T-cell (primary cell): ENCODE measurements at regions not wholly inside any gene's neighbourhood (a gene's known extent, or its start where the extent isn't known, plus 50 kb on each side); places are given as distances from the start of the nearest gene placed in this dataset.

Experiments used
- ATAC-seq, 4 experiments: fragments of 200-7000 bp in 3 of 4; fragments of 150-1000 bp in 1 of 4; cut with Tn5 transposase; replicated peaks in 1 of 4; 1 replicate in 3 of 4; 2 replicates in 1 of 4; pipeline ENCODE4 v1.10.0; 2021; ENCODE audit warnings: moderate library complexity in 3 of 4, mild to moderate bottlenecking in 2 of 4, moderate number of reproducible peaks in 1 of 4
- CTCF ChIA-PET, 2 donors: fragments of 300-600 bp; sonication (Branson Sonifier 250); formaldehyde crosslinking; loops; one replicate each; lab custom pipeline; 2022; ENCODE audit warnings: antibody characterized with exemption in 2 of 2; lab: Charles Lee
- POLR2A ChIA-PET, 2 donors: fragments of 300-600 bp; sonication (Branson Sonifier 250); formaldehyde crosslinking; loops; one replicate each; lab custom pipeline; 2022; ENCODE audit warnings: antibody characterized with exemption in 2 of 2; lab: Charles Lee
- DNase-seq, 35 experiments: peaks; one replicate each; pipeline versions ENCODE4 v3.0.0 to v3.0.0-alpha.2; 2013 to 2023
- H3K27ac ChIP-seq: one replicate; pipeline ENCODE4 v1.5.1; 2013; ENCODE audit warnings: low read length
- H3K27me3 ChIP-seq, 2 experiments: replicated peaks in 1 of 2; 1 replicate in 1 of 2; 2 replicates in 1 of 2; pipeline versions ENCODE4 v1.6.1 to v1.7.0; 2013; ENCODE audit warnings: low read length in 1 of 2, mixed read lengths in 1 of 2; ENCODE audit not compliant: control insufficient read depth in 2 of 2, insufficient read depth in 2 of 2; ENCODE audit errors: extremely low read depth in 1 of 2
- H3K36me3 ChIP-seq, 2 donors: 1 replicate in 1 of 2; 2 replicates in 1 of 2; pipeline versions ENCODE4 v1.6.1 to v1.7.0; 2013; ENCODE audit warnings: low read length in 1 of 2; ENCODE audit not compliant: control insufficient read depth in 2 of 2, insufficient read depth in 1 of 2; ENCODE audit errors: extremely low read depth in 1 of 2
- H3K4me1 ChIP-seq, 2 experiments: 1 replicate in 1 of 2; 2 replicates in 1 of 2; pipeline versions ENCODE4 v1.6.1 to v1.7.0; 2013; ENCODE audit warnings: low read length in 2 of 2, mixed read lengths in 1 of 2; ENCODE audit not compliant: insufficient read depth in 2 of 2, control insufficient read depth in 1 of 2; ENCODE audit errors: extremely low read depth in 1 of 2
- H3K4me3 ChIP-seq, 2 donors: 1 replicate in 1 of 2; 2 replicates in 1 of 2; pipeline versions ENCODE4 v1.5.1 to v1.7.0; 2013; ENCODE audit warnings: mild to moderate bottlenecking in 2 of 2, low read length in 1 of 2, moderate library complexity in 1 of 2; ENCODE audit not compliant: control insufficient read depth in 1 of 2; ENCODE audit errors: extremely low read depth in 1 of 2
- H3K9me3 ChIP-seq: 2 replicates; pipeline ENCODE4 v1.7.0; 2013
- H3K27ac Mint-ChIP-seq, 2 donors: one replicate each; pipeline ENCODE4 v1.8.0; 2020 to 2021; ENCODE audit warnings: mild to moderate bottlenecking in 2 of 2, mixed read lengths in 2 of 2
- H3K27me3 Mint-ChIP-seq, 2 donors: one replicate each; pipeline ENCODE4 v1.8.0; 2021 to 2022; ENCODE audit warnings: mixed read lengths in 2 of 2
- H3K36me3 Mint-ChIP-seq: one replicate; pipeline ENCODE4 v1.8.0; 2021; ENCODE audit warnings: mixed read lengths
- H3K4me1 Mint-ChIP-seq, 3 donors: one replicate each; pipeline ENCODE4 v1.8.0; 2020 to 2022; ENCODE audit warnings: mixed read lengths in 3 of 3, mild to moderate bottlenecking in 1 of 3
- H3K4me3 Mint-ChIP-seq, 3 donors: one replicate each; pipeline ENCODE4 v1.8.0; 2020 to 2022; ENCODE audit warnings: mild to moderate bottlenecking in 3 of 3, mixed read lengths in 3 of 3, moderate library complexity in 3 of 3
- H3K9me3 Mint-ChIP-seq, 3 donors: one replicate each; pipeline ENCODE4 v1.8.0; 2020 to 2022; ENCODE audit warnings: mixed read lengths in 3 of 3
- WGBS: methylation state at CpG from one replicate; pipeline ENCODE4 v1.1.5; 2013; ENCODE audit warnings: missing lambda C conversion rate; ENCODE audit not compliant: insufficient coverage; 5-methylcytosine and 5-hydroxymethylcytosine counted together

DNA sequence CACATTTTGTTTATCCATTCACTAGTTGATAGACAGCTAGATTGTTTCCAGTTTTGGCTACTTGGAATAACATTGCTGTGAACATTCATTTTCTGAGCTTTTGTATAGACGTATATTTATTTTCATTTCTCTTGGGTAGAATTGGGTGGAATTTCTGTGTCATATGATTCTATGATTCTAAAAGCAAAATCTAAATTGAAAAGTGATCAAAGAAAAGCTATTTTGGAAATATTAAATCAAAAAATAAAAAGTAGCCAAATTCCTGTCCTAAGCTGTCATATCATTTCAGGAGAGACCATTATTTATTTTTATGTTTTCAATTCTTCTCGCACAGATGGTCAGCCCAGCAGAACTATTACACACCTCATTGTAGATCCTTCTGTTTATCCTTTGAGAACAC is 229.2 kb downstream of the COL12A1 start:
- Mint-ChIP-seq H3K9me3 (peaks cover 4 to 8% (median 7%) of the 10 kb centered on the region in 3 donors), H3K4me3 (no peak overlapping the region), H3K27ac (no peak overlapping the region), H3K36me3 (no peaks in the 10 kb centered on the region), H3K27me3 (no peaks in the 10 kb centered on the region), H3K4me1 (no peaks in the 10 kb centered on the region)
- DNase-seq (no peak), ATAC-seq (no peak)
- no peaks in the 10 kb centered on the region for H3K27me3 ChIP-seq
- H3K27ac ChIP-seq, result no peak overlapping the region
- CTCF ChIA-PET, result no interaction called here
- WGBS, result 57% methylated on average over 1 of the region's 2 CpGs
- H3K4me1 ChIP-seq, result no peaks in the 10 kb centered on the region
- H3K4me3 ChIP-seq, result no peak overlapping the region
- H3K9me3 ChIP-seq, result no peaks in the 10 kb centered on the region
- H3K36me3 ChIP-seq, result no peaks in the 10 kb centered on the region
- POLR2A ChIA-PET, result no interaction called here

DNA sequence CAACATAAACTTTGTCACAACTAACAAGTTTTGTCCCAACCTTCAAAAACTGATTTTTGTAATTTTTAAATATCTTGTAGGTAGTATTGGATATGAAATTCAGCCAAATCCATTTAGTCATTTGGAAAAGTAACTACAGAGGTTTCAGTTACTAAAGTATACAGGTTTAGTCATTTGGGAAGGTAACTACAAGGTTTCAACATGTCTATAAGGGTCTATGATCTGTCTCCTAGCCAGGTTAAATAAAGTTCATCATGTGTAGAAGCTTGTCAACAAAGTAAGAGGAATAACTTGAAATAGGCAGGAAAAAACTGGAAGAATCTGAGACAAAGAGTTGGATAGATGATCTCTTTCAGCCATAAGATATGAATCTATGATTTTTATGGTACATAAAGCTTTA is 229.8 kb downstream of the COL12A1 start:
- Histone ChIP-seq H3K9me3 (no peaks in the 10 kb centered on the region), H3K27ac (no peak overlapping the region), H3K4me1 (no peaks in the 10 kb centered on the region), H3K27me3 (no peaks in the 10 kb centered on the region), H3K36me3 (no peaks in the 10 kb centered on the region), H3K4me3 (no peak overlapping the region)
- Mint-ChIP-seq H3K27ac (no peak overlapping the region), H3K9me3 (peaks cover 4 to 8% (median 7%) of the 10 kb centered on the region in 3 donors), H3K27me3 (no peaks in the 10 kb centered on the region), H3K4me3 (no peak overlapping the region), H3K4me1 (no peaks in the 10 kb centered on the region), H3K36me3 (no peaks in the 10 kb centered on the region)
- DNase-seq, result no peak
- ATAC-seq, result no peak
- POLR2A ChIA-PET, result no interaction called here
- CTCF ChIA-PET, result no interaction called here

DNA sequence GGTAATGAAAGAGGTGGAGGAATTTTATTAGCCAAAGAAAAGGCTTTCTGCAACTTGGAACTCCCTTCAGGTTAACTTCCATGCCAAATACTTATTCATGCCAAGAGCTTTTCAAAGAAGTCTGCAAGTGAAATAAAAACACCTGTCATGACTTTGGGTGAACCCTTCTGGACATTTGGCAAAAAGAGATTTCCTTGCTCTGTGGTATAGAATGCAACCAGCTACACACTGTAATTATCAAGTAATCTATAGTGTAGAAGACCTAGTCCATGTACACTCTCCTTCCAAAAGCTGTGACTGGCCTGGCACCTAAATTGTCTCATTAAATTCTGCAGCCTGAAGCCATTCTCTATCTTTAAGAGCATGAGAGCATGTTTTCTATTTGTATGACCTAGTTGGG is 232.3 kb downstream of the COL12A1 start:
- ATAC-seq, result no peak
- Histone ChIP-seq H3K27ac (no peak overlapping the region), H3K27me3 (no peaks in the 10 kb centered on the region), H3K9me3 (no peaks in the 10 kb centered on the region), H3K36me3 (no peaks in the 10 kb centered on the region), H3K4me1 (no peaks in the 10 kb centered on the region), H3K4me3 (no peak overlapping the region)
- Mint-ChIP-seq H3K27ac (no peak overlapping the region), H3K4me1 (no peaks in the 10 kb centered on the region), H3K36me3 (no peaks in the 10 kb centered on the region), H3K4me3 (no peak overlapping the region), H3K9me3 (peaks cover 4 to 8% (median 7%) of the 10 kb centered on the region in 3 donors), H3K27me3 (no peaks in the 10 kb centered on the region)
- ChIA-PET POLR2A (no interaction called here), CTCF (no interaction called here)
- DNase-seq, result no peak

DNA sequence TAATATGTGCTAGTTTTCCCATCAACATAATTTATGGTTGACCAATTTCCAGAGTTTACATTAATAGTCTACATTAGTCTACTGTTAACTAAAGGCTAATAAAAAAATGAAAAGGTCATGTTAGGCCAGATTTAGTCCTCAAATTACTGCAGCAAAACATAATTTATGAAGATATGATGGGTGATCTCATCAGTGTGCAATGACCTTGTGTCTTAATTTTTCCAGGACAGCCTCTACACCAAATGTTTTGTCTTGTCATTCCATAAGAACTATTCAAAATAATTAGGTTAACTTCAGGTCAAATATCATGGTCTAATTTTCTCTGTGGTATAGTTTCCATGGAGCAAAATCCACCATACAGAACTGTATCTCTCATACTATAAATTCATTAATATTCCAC is 234.2 kb downstream of the COL12A1 start:
- peaks cover 0 to 4% (median 4%) of the 10 kb centered on the region in 3 donors for H3K9me3 Mint-ChIP-seq
- no peaks in the 10 kb centered on the region for H3K9me3 ChIP-seq
- no peak for DNase-seq
- no peaks in the 10 kb centered on the region for H3K4me1 ChIP-seq
- ChIA-PET POLR2A (no interaction called here), CTCF (no interaction called here)
- ATAC-seq, result no peak
- no peaks in the 10 kb centered on the region for H3K27me3 ChIP-seq
- no peak overlapping the region for H3K27ac Mint-ChIP-seq
- H3K36me3 ChIP-seq, result no peaks in the 10 kb centered on the region
- no peaks in the 10 kb centered on the region for H3K27me3 Mint-ChIP-seq
- H3K36me3 Mint-ChIP-seq, result no peaks in the 10 kb centered on the region
- no peaks in the 10 kb centered on the region for H3K4me1 Mint-ChIP-seq
- no peak overlapping the region for H3K4me3 Mint-ChIP-seq
- H3K27ac ChIP-seq, result no peak overlapping the region
- H3K4me3 ChIP-seq, result no peak overlapping the region

DNA sequence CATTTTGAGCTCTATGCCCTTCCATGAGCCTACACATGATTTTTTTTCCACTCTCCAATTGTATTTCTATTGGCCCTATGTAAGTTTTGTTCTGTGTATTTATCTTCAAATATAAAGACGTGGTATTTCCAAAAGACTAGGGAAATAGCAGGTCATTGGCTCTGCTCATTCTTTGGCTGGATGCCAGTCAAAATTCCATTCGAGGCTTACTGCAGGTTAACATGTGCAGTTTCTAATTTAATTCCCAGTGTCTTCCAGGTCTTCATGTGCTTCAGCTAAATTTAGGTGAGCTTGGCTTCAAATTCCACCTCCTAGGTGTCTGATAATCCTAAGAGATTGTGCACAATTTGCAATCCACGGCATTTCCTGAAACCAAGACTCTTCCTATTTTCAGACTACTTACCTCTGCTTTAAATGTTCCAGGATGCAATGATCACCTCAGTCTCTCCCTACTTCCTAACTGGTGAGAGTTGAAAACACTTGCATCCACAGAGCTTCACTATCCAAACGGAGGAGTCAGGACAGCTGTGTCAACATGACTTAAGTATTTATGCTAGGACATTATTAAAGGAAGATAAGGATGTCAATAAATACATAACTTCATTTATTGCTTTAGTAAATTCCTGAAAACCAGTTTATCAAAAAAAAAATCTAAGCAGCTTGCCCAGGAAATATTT is 236.1 kb downstream of the COL12A1 start:
- no peak overlapping the region for H3K4me3 Mint-ChIP-seq

DNA sequence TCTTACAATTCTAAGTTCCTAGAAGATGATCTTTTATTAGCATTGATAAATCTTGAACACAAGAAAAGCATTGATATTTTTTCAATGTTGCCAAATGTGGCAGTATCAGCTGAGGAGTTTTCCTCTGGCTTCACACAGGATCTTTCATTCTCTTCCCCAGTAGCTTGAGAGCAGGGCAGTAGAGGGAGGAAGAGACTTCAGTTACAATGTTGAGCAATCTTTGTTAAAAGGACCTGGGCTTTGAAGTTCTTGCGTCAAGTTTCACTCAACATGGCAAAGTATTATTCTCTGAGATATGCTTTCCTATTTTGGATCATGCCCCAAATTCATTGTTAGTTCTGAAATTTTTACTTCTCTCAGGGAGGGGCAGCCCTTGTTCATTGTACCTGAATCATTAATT is 238.0 kb downstream of the COL12A1 start:
- no peaks in the 10 kb centered on the region for H3K27me3 Mint-ChIP-seq
- H3K4me3 Mint-ChIP-seq, result no peak overlapping the region
- H3K4me1 ChIP-seq, result no peaks in the 10 kb centered on the region
- no peak overlapping the region for H3K27ac ChIP-seq
- no CpG with 5 or more reads among the region's 1 CpG for WGBS
- no peak for ATAC-seq
- H3K9me3 Mint-ChIP-seq, result peaks cover 0 to 20% (median 0%) of the 10 kb centered on the region in 3 donors
- no peaks in the 10 kb centered on the region for H3K4me1 Mint-ChIP-seq
- CTCF ChIA-PET, result no interaction called here
- H3K27me3 ChIP-seq, result no peaks in the 10 kb centered on the region
- no peaks in the 10 kb centered on the region for H3K36me3 Mint-ChIP-seq
- H3K9me3 ChIP-seq, result no peaks in the 10 kb centered on the region
- no peak overlapping the region for H3K27ac Mint-ChIP-seq
- no peak overlapping the region for H3K4me3 ChIP-seq
- no peak for DNase-seq
- H3K36me3 ChIP-seq, result no peaks in the 10 kb centered on the region
- POLR2A ChIA-PET, result no interaction called here

More for the DNA sequence above, 236.1 kb downstream of the COL12A1 start:
- 71% methylated on average over 1 of the region's 4 CpGs for WGBS
- no peaks in the 10 kb centered on the region for H3K27me3 ChIP-seq
- H3K4me1 ChIP-seq, result no peaks in the 10 kb centered on the region
- H3K27ac ChIP-seq, result no peak overlapping the region
- H3K9me3 ChIP-seq, result no peaks in the 10 kb centered on the region
- H3K36me3 ChIP-seq, result no peaks in the 10 kb centered on the region
- DNase-seq, result no peak
- POLR2A ChIA-PET, result no interaction called here
- Mint-ChIP-seq H3K9me3 (peaks cover 0 to 10% (median 2%) of the 10 kb centered on the region in 3 donors), H3K36me3 (no peaks in the 10 kb centered on the region), H3K27me3 (no peaks in the 10 kb centered on the region), H3K27ac (no peak overlapping the region), H3K4me1 (no peaks in the 10 kb centered on the region)
- no peak overlapping the region for H3K4me3 ChIP-seq
- ATAC-seq, result no peak
- CTCF ChIA-PET, result no interaction called here

DNA sequence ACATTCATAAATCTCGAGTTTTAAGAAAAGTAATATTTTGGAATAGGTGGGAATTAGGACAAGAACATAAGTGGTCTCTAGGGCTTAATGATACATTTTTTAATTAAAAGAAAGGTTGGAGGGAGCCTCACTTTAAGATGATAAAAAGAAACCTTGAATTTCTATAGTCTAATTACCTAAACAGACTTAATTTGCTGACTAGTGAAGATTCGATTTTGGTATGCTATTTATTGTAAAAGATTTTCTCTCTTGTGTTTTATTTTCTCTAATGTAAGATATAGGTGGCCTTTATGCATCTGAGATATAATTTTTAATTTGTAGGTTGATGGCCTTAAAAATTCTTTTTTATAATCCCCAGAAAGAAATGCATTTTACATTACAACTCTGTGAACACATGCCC is 239.1 kb downstream of the COL12A1 start:
- DNase-seq (no peak), ATAC-seq (no peak)
- no peak overlapping the region for H3K4me3 ChIP-seq
- POLR2A ChIA-PET, result no interaction called here
- Mint-ChIP-seq H3K36me3 (no peaks in the 10 kb centered on the region), H3K27ac (no peak overlapping the region), H3K4me3 (no peak overlapping the region), H3K9me3 (peaks cover 0 to 16% (median 0%) of the 10 kb centered on the region in 3 donors), H3K4me1 (no peaks in the 10 kb centered on the region), H3K27me3 (no peaks in the 10 kb centered on the region)
- H3K9me3 ChIP-seq, result no peaks in the 10 kb centered on the region
- no peaks in the 10 kb centered on the region for H3K27me3 ChIP-seq
- no peaks in the 10 kb centered on the region for H3K36me3 ChIP-seq
- no peaks in the 10 kb centered on the region for H3K4me1 ChIP-seq
- no CpG with 5 or more reads among the region's 2 CpGs for WGBS
- H3K27ac ChIP-seq, result no peak overlapping the region
- CTCF ChIA-PET, result no interaction called here
